PC-3 (cell line): ENCODE measurements at regions not wholly inside any gene's neighbourhood (a gene's known extent, or its start where the extent isn't known, plus 50 kb on each side); places are given as distances from the start of the nearest gene placed in this dataset.

Experiments
- CTCF ChIP-seq: fragments of 300-600 bp; sonication (generic); conservative IDR thresholded peaks from 2 replicates; pipeline ENCODE4 v1.5.1; 2017; ENCODE audit warnings: antibody characterized with exemption, low read depth, mild to moderate bottlenecking, low read length
- EZH2phosphoT487 ChIP-seq: fragments of 300-600 bp; sonication (generic); IDR thresholded peaks from 2 replicates; pipeline ENCODE4 v1.6.1; 2018; ENCODE audit warnings: mild to moderate bottlenecking, antibody characterized with exemption, low read length, borderline replicate concordance

DNA sequence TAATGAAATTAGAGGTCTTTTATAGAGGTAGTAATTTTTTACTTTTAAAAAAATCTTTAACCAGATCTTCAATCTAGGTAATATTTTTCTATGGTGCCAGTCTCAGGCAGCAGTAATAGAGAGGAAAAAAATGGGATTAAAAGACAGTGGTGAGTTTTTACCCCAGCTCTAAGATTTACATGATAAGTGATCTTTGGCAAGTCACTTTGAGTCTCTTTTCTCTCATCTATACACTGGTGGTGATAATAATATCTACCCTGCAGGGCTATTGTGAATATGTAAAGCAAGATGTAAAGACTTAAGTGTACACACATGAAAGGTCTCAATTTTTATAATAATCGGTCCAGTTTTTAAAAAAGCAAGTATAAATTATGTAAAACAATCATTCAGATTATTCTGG is 786.2 kb upstream of the POU3F4 start:
- TF ChIP-seq CTCF, result no peak
- no peak for TF ChIP-seq EZH2phosphoT487
